HG03442 (cell line): ENCODE measurements at regions not wholly inside any gene's neighbourhood (a gene's known extent, or its start where the extent isn't known, plus 50 kb on each side); places are given as distances from the start of the nearest gene placed in this dataset.
"Not testable (repeated sequence)": the region's sequence is repeated elsewhere in the genome, so short reads cannot be mapped to it uniquely, and the experiment has no call there.

Experiments used
- ATAC-seq: cut with Tn5 transposase; IDR thresholded peaks from one replicate; pipeline ENCODE4 v1.9.1; 2021; ENCODE audit warnings: mild to moderate bottlenecking, moderate library complexity; ENCODE audit not compliant: unreplicated experiment

- no peak for ATAC-seq
These were observed 183.8 kb upstream of the NUDT10 start for GRCh38 chrX:51148848-51149247.

- no peak for ATAC-seq
These were observed 180.9 kb upstream of the NUDT10 start for GRCh38 chrX:51151734-51152133.

GRCh38 chrX:51155157-51155556 is 177.5 kb upstream of the NUDT10 start:
- ATAC-seq, result no peak

GRCh38 chrX:51155566-51155965 is 177.1 kb upstream of the NUDT10 start:
- ATAC-seq, result no peak

- no peak for ATAC-seq
These were observed 174.4 kb upstream of the NUDT10 start for GRCh38 chrX:51158231-51158630.

- not testable (repeated sequence) for ATAC-seq
These were observed 173.2 kb upstream of the NUDT10 start for GRCh38 chrX:51159378-51159777.

GRCh38 chrX:51163730-51164129 is 168.9 kb upstream of the NUDT10 start:
- no peak for ATAC-seq

GRCh38 chrX:51178356-51178900 is 154.2 kb upstream of the NUDT10 start:
- ATAC-seq, result not testable (repeated sequence)

GRCh38 chrX:51179805-51180204 is 152.8 kb upstream of the NUDT10 start:
- not testable (repeated sequence) for ATAC-seq

GRCh38 chrX:51182545-51182944 is 150.1 kb upstream of the NUDT10 start:
- no peak for ATAC-seq

GRCh38 chrX:51192104-51192503 is 140.5 kb upstream of the NUDT10 start:
- ATAC-seq, result no peak

GRCh38 chrX:51215266-51215665 is 117.4 kb upstream of the NUDT10 start:
- ATAC-seq, result no peak

- no peak for ATAC-seq
These were observed 116.8 kb upstream of the NUDT10 start for GRCh38 chrX:51215856-51216255.

GRCh38 chrX:51242212-51242611 is 90.4 kb upstream of the NUDT10 start:
- no peak for ATAC-seq

GRCh38 chrX:51257490-51257889 is 75.1 kb upstream of the NUDT10 start:
- no peak for ATAC-seq

GRCh38 chrX:51262271-51262670 is 70.4 kb upstream of the NUDT10 start:
- not testable (repeated sequence) for ATAC-seq

GRCh38 chrX:51272638-51273037 is 60.0 kb upstream of the NUDT10 start:
- no peak for ATAC-seq

GRCh38 chrX:51281758-51282318 is 50.8 kb upstream of the NUDT10 start:
- ATAC-seq, result no peak
